ENCODE measurements at regions not wholly inside any gene's neighbourhood (a gene's known extent, or its start where the extent isn't known, plus 50 kb on each side); places are given as distances from the start of the nearest gene placed in this dataset.

DNA sequence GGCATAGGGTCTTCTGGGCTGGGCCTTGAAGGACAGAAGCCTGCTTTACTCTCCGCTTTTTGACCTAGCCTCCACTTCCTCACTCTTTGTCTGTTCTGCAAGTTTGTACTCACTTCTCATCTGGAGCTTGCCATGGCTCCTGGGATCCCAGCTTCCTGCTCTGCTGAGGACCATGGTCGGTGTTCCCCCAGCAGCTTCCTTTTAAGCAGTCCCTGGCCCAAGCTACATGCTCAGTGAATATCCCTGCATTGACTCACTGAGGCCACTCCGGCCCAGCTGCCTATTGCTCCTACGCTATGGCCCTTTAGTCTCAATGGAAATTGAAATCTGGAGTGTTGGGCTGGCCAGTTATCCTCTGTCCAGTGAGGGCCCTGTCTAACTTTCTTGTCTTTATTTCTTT, 427.7 kb downstream of the RPS24 start:
- TF ChIP-seq CTCF (IDR thresholded peaks at IDR 0.05 in 4 of 5, conservative IDR thresholded peaks at IDR 0.05 in 1 of 5) (no peak), POLR2A (IDR thresholded peaks at IDR 0.05) (no peak)

Data from gastrocnemius medialis (tissue), 4 donors.